DND-41 (cell line): ENCODE measurements at regions not wholly inside any gene's neighbourhood (a gene's known extent, or its start where the extent isn't known, plus 50 kb on each side); places are given as distances from the start of the nearest gene placed in this dataset.

Source experiments
- ATAC-seq: fragments of 200-7000 bp; cut with Tn5 transposase; 3 replicates; pipeline ENCODE4 v1.9.1; 2021; ENCODE audit warnings: low read depth; ENCODE audit not compliant: insufficient read depth
- DNase-seq: peaks from one replicate; pipeline ENCODE4 v3.0.0-alpha.2; 2020
- H2AFZ ChIP-seq: 2 replicates; pipeline ENCODE4 v1.6.0; 2012; ENCODE audit warnings: low read depth, low read length
- H3K27ac ChIP-seq: 2 replicates; pipeline ENCODE4 v1.5.1; 2012; ENCODE audit warnings: low read length, inconsistent platforms
- H3K27me3 ChIP-seq: fragments of 200-600 bp; sonication (generic); 2 replicates; pipeline ENCODE4 v1.6.0; 2012; ENCODE audit warnings: low read length, mild to moderate bottlenecking, inconsistent platforms; ENCODE audit not compliant: insufficient read depth, poor library complexity
- H3K36me3 ChIP-seq: 2 replicates; pipeline ENCODE4 v1.5.1; 2012; ENCODE audit warnings: low read length, inconsistent platforms; ENCODE audit not compliant: insufficient read depth
- H3K4me1 ChIP-seq: 2 replicates; pipeline ENCODE4 v1.5.1; 2012; ENCODE audit warnings: mild to moderate bottlenecking, low read length; ENCODE audit not compliant: insufficient read depth
- H3K4me2 ChIP-seq: 2 replicates; pipeline ENCODE4 v1.6.0; 2012; ENCODE audit warnings: mild to moderate bottlenecking, moderate library complexity, low read length, inconsistent platforms; ENCODE audit not compliant: insufficient read depth
- H3K4me3 ChIP-seq, 2 experiments: fragments of 200-600 bp in 1 of 2; shearing (Covaris generic) in 1 of 2; 2 replicates each; pipeline ENCODE4 v1.5.1; 2012 to 2016; ENCODE audit warnings: inconsistent platforms in 2 of 2, low read length in 2 of 2, mild to moderate bottlenecking in 2 of 2, low read depth in 1 of 2, moderate library complexity in 1 of 2
- H3K79me2 ChIP-seq: 2 replicates; pipeline ENCODE4 v1.6.0; 2012; ENCODE audit warnings: low read length, inconsistent platforms; ENCODE audit not compliant: insufficient read depth
- H3K9ac ChIP-seq: 2 replicates; pipeline ENCODE4 v1.6.0; 2012; ENCODE audit warnings: low read depth, mild to moderate bottlenecking, inconsistent platforms, low read length, moderate library complexity
- H3K9me3 ChIP-seq: 2 replicates; pipeline ENCODE4 v1.5.1; 2012; ENCODE audit warnings: low read length, moderate library complexity, mild to moderate bottlenecking, inconsistent platforms; ENCODE audit not compliant: insufficient read depth, severe bottlenecking
- H4K20me1 ChIP-seq: 2 replicates; pipeline ENCODE4 v1.6.0; 2012; ENCODE audit warnings: low read length; ENCODE audit not compliant: insufficient read depth
- EZH2 ChIP-seq: IDR thresholded peaks from 3 replicates; pipeline ENCODE4 v1.6.1; 2012; ENCODE audit warnings: borderline replicate concordance, low read depth, mild to moderate bottlenecking, moderate library complexity, low read length, inconsistent platforms; ENCODE audit not compliant: severe bottlenecking
- TF ChIP-seq, protein P1 (sequence below): IDR thresholded peaks from 2 replicates; pipeline ENCODE4 v1.5.1; 2012; ENCODE audit warnings: borderline replicate concordance, low read length, moderate library complexity, mild to moderate bottlenecking; ENCODE audit not compliant: poor library complexity, severe bottlenecking; ENCODE audit errors: extremely low read depth

DNA sequence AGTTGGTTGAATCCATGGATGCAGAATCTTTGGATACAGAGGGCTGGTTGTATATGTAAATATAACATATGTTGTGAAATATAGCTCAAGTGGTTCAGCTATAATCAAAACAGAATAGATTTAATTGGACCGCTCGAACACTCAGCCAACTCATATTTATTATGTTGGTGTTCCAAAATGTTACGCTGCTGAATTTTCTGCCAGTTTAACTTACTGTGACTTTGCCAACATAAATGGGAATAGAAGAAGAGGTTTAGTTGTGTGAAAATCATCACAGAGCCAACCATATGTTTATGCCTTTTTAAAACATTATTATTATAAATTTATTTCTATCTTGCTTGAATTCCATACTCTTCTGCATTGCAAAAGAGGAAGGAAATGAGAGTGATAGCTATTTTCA, 178.2 kb upstream of the FBXL7 start:
- DNase-seq (no peak), ATAC-seq (no peak)
- Histone ChIP-seq H3K9me3 (no peaks in the 10 kb centered on the region), H3K4me3 (no peak overlapping the region), H3K36me3 (no peaks in the 10 kb centered on the region), H3K4me1 (no peaks in the 10 kb centered on the region), H3K4me2 (no peak overlapping the region), H4K20me1 (no peaks in the 10 kb centered on the region), H3K27ac (no peak overlapping the region), H3K79me2 (no peaks in the 10 kb centered on the region), H3K9ac (no peak overlapping the region), H3K27me3 (no peaks in the 10 kb centered on the region), H2AFZ (no peak overlapping the region)
- TF ChIP-seq, protein P1, sequence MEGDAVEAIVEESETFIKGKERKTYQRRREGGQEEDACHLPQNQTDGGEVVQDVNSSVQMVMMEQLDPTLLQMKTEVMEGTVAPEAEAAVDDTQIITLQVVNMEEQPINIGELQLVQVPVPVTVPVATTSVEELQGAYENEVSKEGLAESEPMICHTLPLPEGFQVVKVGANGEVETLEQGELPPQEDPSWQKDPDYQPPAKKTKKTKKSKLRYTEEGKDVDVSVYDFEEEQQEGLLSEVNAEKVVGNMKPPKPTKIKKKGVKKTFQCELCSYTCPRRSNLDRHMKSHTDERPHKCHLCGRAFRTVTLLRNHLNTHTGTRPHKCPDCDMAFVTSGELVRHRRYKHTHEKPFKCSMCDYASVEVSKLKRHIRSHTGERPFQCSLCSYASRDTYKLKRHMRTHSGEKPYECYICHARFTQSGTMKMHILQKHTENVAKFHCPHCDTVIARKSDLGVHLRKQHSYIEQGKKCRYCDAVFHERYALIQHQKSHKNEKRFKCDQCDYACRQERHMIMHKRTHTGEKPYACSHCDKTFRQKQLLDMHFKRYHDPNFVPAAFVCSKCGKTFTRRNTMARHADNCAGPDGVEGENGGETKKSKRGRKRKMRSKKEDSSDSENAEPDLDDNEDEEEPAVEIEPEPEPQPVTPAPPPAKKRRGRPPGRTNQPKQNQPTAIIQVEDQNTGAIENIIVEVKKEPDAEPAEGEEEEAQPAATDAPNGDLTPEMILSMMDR = no peak

DNA sequence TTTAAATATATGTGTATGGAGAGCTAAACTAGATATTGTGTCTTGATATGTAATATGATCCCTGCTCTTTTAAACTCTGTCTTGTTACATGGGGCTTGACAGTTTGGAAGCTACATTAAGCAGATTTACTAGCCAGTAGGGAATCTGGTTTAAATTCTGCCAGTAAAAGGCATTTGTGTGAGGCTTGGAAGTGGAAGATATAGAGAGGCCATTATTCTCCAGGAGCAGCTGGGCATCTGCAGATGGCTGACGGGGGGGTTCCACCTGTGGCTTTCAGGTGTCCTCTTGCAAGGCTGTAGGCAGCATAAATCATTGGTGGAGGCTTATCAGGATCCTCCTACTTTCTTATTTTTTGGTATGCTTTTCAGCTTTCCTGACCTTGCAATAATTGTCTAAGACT, 179.1 kb upstream of the FBXL7 start:
- no peak for TF ChIP-seq EZH2
- TF ChIP-seq, protein P1 = no peak
- H3K9me3 ChIP-seq = no peaks in the 10 kb centered on the region

DNA sequence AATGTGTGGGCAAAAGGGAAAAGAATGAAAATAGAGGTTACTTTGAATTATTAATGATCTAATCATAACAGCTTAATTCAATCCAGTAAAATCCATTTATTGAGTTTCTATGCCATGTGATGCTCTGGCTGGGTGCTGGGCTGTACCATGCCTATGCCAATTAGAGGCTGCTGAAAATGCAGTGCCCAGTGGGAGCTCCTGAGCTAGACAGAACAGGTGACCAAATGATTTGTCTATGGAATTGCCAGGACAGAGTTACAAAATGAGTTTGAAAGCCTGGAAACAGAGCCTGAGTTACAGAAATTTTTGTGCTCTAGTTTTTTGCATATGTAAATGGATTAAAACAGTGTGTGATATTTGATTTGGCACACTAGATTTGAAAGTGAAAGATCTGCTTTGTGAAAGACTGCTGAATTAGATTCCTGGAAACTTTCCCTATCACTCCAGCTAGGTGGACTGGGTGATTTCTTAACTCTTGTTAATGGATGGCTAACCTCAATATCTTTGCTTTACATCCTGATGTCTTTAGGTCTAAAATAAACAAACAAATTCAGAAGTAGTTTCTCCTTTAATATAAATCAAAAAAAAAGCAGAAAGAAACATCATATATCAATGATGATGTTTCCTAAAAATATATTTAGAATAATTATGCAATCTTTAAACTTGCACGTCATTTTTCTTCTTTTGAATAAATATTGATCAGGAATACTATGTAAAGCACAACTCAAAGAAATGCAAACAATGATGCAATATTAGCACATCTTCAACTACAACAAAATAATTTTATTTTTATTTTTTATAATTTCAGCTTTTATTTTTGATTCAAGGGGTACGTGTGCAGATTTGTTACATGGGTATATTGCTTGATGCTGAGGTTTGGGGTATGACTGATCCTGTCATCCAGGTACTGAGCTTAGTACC, 194.8 kb upstream of the FBXL7 start:
- Histone ChIP-seq H2AFZ (no peak overlapping the region), H3K36me3 (no peaks in the 10 kb centered on the region), H4K20me1 (no peaks in the 10 kb centered on the region), H3K4me2 (no peak overlapping the region), H3K27ac (no peak overlapping the region), H3K27me3 (no peaks in the 10 kb centered on the region), H3K79me2 (no peaks in the 10 kb centered on the region), H3K4me3 (no peak overlapping the region), H3K4me1 (no peaks in the 10 kb centered on the region), H3K9me3 (no peaks in the 10 kb centered on the region), H3K9ac (no peak overlapping the region)
- TF ChIP-seq EZH2 = no peak
- TF ChIP-seq, protein P1 = no peak
- ATAC-seq (no peak), DNase-seq (no peak)

More for the DNA sequence above, 179.1 kb upstream of the FBXL7 start:
- Histone ChIP-seq H3K36me3 (no peaks in the 10 kb centered on the region), H3K27ac (no peak overlapping the region), H3K4me3 (no peak overlapping the region), H2AFZ (no peak overlapping the region), H3K4me2 (no peak overlapping the region), H4K20me1 (no peaks in the 10 kb centered on the region), H3K4me1 (no peaks in the 10 kb centered on the region), H3K27me3 (no peaks in the 10 kb centered on the region), H3K79me2 (no peaks in the 10 kb centered on the region), H3K9ac (no peak overlapping the region)
- no peak for ATAC-seq
- DNase-seq = no peak
